Left ventricle myocardium inferior (tissue), 1 donor: ENCODE measurements at regions not wholly inside any gene's neighbourhood (a gene's known extent, or its start where the extent isn't known, plus 50 kb on each side); places are given as distances from the start of the nearest gene placed in this dataset.

Experiments used
- DNase-seq: peaks from one replicate; pipeline ENCODE4 v3.0.0-alpha.2; 2020
- H3K27ac ChIP-seq: fragments of 200-600 bp; replicated peaks from 2 replicates; pipeline ENCODE4 v1.8.0; 2021
- H3K27me3 ChIP-seq: fragments of 200-600 bp; 2 replicates; pipeline ENCODE4 v1.8.0; 2021; ENCODE audit warnings: low read depth
- H3K36me3 ChIP-seq: fragments of 200-600 bp; 2 replicates; pipeline ENCODE4 v1.8.0; 2021
- H3K4me1 ChIP-seq: fragments of 200-600 bp; 2 replicates; pipeline ENCODE4 v1.8.0; 2021
- H3K4me3 ChIP-seq: fragments of 200-600 bp; 2 replicates; pipeline ENCODE4 v1.8.0; 2021; ENCODE audit warnings: mild to moderate bottlenecking, moderate library complexity
- H3K9me3 ChIP-seq: fragments of 200-600 bp; replicated peaks from 2 replicates; pipeline ENCODE4 v1.8.0; 2021
- CTCF ChIP-seq: fragments of 200-600 bp; IDR thresholded peaks from 2 replicates; pipeline ENCODE4 v1.8.0; 2021; ENCODE audit warnings: antibody characterized with exemption, mild to moderate bottlenecking, borderline replicate concordance
- intact Hi-C: fragments of 100-400 bp; cut with micrococcal nuclease; formaldehyde crosslinking; loops from one replicate; pipeline ENCODE4 v1.11.0; 2022
- donor health status: DM: no; HTN: yes; CAD: no; lungs with severe emphysema.

GRCh38 chr1:214843281-214843680 lies 239.3 kb upstream of the KCNK2 start:
- peaks cover 7% of the 10 kb centered on the region for H3K27me3 ChIP-seq
- intact Hi-C loops, result no loop called here
- no peaks in the 10 kb centered on the region for H3K36me3 ChIP-seq
- H3K27ac ChIP-seq, result no peak overlapping the region
- TF ChIP-seq CTCF, result no peak
- H3K9me3 ChIP-seq, result peaks cover 4% of the 10 kb centered on the region
- H3K4me1 ChIP-seq, result no peaks in the 10 kb centered on the region
- H3K4me3 ChIP-seq, result no peak overlapping the region
- no peak for DNase-seq

GRCh38 chr1:214844319-214844718 lies 238.2 kb upstream of the KCNK2 start:
- no peak overlapping the region for H3K4me3 ChIP-seq
- H3K9me3 ChIP-seq, result peaks cover 4% of the 10 kb centered on the region
- no peaks in the 10 kb centered on the region for H3K4me1 ChIP-seq
- H3K27ac ChIP-seq, result no peak overlapping the region
- no peak for DNase-seq
- H3K36me3 ChIP-seq, result no peaks in the 10 kb centered on the region
- TF ChIP-seq CTCF, result no peak
- H3K27me3 ChIP-seq, result peaks cover 7% of the 10 kb centered on the region
- intact Hi-C loops, result no loop called here

GRCh38 chr1:214846276-214846675 lies 236.3 kb upstream of the KCNK2 start:
- H3K4me3 ChIP-seq, result no peak overlapping the region
- intact Hi-C loops, result no loop called here
- TF ChIP-seq CTCF, result no peak
- H3K27me3 ChIP-seq, result peaks cover 7% of the 10 kb centered on the region
- DNase-seq, result no peak
- peaks cover 13% of the 10 kb centered on the region for H3K9me3 ChIP-seq
- no peaks in the 10 kb centered on the region for H3K36me3 ChIP-seq
- no peak overlapping the region for H3K27ac ChIP-seq
- H3K4me1 ChIP-seq, result no peaks in the 10 kb centered on the region

GRCh38 chr1:214847071-214847810 lies 235.3 kb upstream of the KCNK2 start:
- no peak overlapping the region for H3K27ac ChIP-seq
- H3K4me1 ChIP-seq, result no peaks in the 10 kb centered on the region

GRCh38 chr1:214848101-214848500 lies 234.4 kb upstream of the KCNK2 start:
- Histone ChIP-seq H3K4me3 (no peak overlapping the region), H3K27me3 (peaks cover 5% of the 10 kb centered on the region), H3K27ac (no peak overlapping the region), H3K36me3 (no peaks in the 10 kb centered on the region), H3K9me3 (peaks cover 13% of the 10 kb centered on the region), H3K4me1 (no peaks in the 10 kb centered on the region)
- intact Hi-C loops, result no loop called here
- no peak for TF ChIP-seq CTCF
- DNase-seq, result no peak

More at GRCh38 chr1:214847071-214847810, 235.3 kb upstream of the KCNK2 start:
- no peaks in the 10 kb centered on the region for H3K36me3 ChIP-seq
- H3K4me3 ChIP-seq, result no peak overlapping the region
- peaks cover 7% of the 10 kb centered on the region for H3K27me3 ChIP-seq
- TF ChIP-seq CTCF, result no peak
- intact Hi-C loops, result no loop called here
- H3K9me3 ChIP-seq, result peaks cover 13% of the 10 kb centered on the region
- no peak for DNase-seq
